Astrocyte (in vitro differentiated cells and primary cell): ENCODE measurements at regions not wholly inside any gene's neighbourhood (a gene's known extent, or its start where the extent isn't known, plus 50 kb on each side); places are given as distances from the start of the nearest gene placed in this dataset.

ENCODE experiments used
- DNase-seq: peaks from one replicate; pipeline ENCODE4 v3.0.0-alpha.2; 2010; ENCODE audit warnings: low read depth
- FAIRE-seq: peaks from 2 replicates; lab custom pipeline; 2011; peaks lifted over from hg19 to GRCh38; lab: Jason Lieb, UNC
- H2AFZ ChIP-seq: 2 replicates; pipeline ENCODE4 v1.6.0; 2012; ENCODE audit warnings: low read depth, low read length, inconsistent platforms
- H3K27ac ChIP-seq: 2 replicates; pipeline ENCODE4 v1.5.1; 2011; ENCODE audit warnings: low read depth, low read length, inconsistent platforms
- H3K27me3 ChIP-seq: 2 replicates; pipeline ENCODE4 v1.6.0; 2011; ENCODE audit warnings: low read length, inconsistent platforms; ENCODE audit not compliant: insufficient read depth
- H3K36me3 ChIP-seq: 2 replicates; pipeline ENCODE4 v1.5.1; 2011; ENCODE audit warnings: low read length, inconsistent platforms; ENCODE audit not compliant: insufficient read depth
- H3K4me1 ChIP-seq: 2 replicates; pipeline ENCODE4 v1.5.1; 2011; ENCODE audit warnings: low read length, inconsistent platforms; ENCODE audit not compliant: insufficient read depth
- H3K4me2 ChIP-seq: 2 replicates; pipeline ENCODE4 v1.6.0; 2012; ENCODE audit warnings: low read length, inconsistent platforms
- H3K4me3 ChIP-seq: 2 replicates; pipeline ENCODE4 v1.5.1; 2011; ENCODE audit warnings: low read depth, mild to moderate bottlenecking, low read length, inconsistent platforms; ENCODE audit not compliant: insufficient read depth
- H3K79me2 ChIP-seq: 2 replicates; pipeline ENCODE4 v1.6.0; 2012; ENCODE audit warnings: mild to moderate bottlenecking, low read length, inconsistent platforms; ENCODE audit not compliant: insufficient read depth
- H3K9ac ChIP-seq: 2 replicates; pipeline ENCODE4 v1.6.0; 2012; ENCODE audit warnings: mild to moderate bottlenecking, low read length, inconsistent platforms
- H3K9me3 ChIP-seq: 2 replicates; pipeline ENCODE4 v1.5.1; 2012; ENCODE audit warnings: low read depth, mild to moderate bottlenecking, low read length, inconsistent platforms; ENCODE audit not compliant: insufficient read depth
- H4K20me1 ChIP-seq: 2 replicates; pipeline ENCODE4 v1.6.0; 2012; ENCODE audit warnings: low read length, inconsistent platforms; ENCODE audit not compliant: insufficient read depth
- H3K27ac Mint-ChIP-seq: one replicate; pipeline ENCODE4 v1.8.0; 2021; ENCODE audit warnings: mild to moderate bottlenecking, mixed read lengths; ENCODE audit not compliant: unreplicated experiment
- H3K27me3 Mint-ChIP-seq: one replicate; pipeline ENCODE4 v1.8.0; 2021; ENCODE audit warnings: low read depth, mixed read lengths; ENCODE audit not compliant: unreplicated experiment
- H3K36me3 Mint-ChIP-seq: one replicate; pipeline ENCODE4 v1.8.0; 2021; ENCODE audit warnings: low read depth, mixed read lengths; ENCODE audit not compliant: unreplicated experiment
- H3K4me1 Mint-ChIP-seq: one replicate; pipeline ENCODE4 v1.8.0; 2021; ENCODE audit warnings: low read depth, mixed read lengths; ENCODE audit not compliant: unreplicated experiment
- H3K4me3 Mint-ChIP-seq: one replicate; pipeline ENCODE4 v1.8.0; 2021; ENCODE audit warnings: mild to moderate bottlenecking, moderate library complexity, mixed read lengths; ENCODE audit not compliant: unreplicated experiment
- H3K9me3 Mint-ChIP-seq: one replicate; pipeline ENCODE4 v1.8.0; 2021; ENCODE audit warnings: mild to moderate bottlenecking, mixed read lengths; ENCODE audit not compliant: unreplicated experiment
- EZH2 ChIP-seq: IDR thresholded peaks from 2 replicates; pipeline ENCODE4 v1.6.1; 2012; ENCODE audit warnings: mild to moderate bottlenecking, low read length, inconsistent platforms; ENCODE audit not compliant: insufficient read depth
- TF ChIP-seq, protein P1 (sequence below): IDR thresholded peaks from 2 replicates; pipeline ENCODE4 v1.5.1; 2011; ENCODE audit warnings: low read depth, mild to moderate bottlenecking, inconsistent platforms, low read length, moderate library complexity; ENCODE audit not compliant: insufficient read depth

DNA sequence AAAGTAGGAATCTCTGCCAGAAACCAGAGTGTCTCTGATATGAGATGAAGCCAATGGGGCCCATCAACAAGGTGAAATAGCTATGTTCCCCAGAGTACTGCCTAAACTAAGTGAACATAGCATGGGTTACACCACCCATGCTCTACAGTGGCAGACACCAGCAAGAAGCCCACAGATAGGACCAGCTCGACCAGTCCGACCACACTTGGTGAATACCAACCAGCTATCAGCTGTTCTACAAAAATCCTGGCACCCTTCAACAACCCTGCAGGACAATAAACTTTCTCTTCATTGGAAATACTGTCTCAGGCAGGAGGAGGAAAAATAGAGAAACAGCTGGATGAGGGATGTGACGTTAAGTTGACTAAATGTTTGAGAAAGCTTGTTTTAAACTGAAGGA is 311.4 kb downstream of the EPM2A start:
- Mint-ChIP-seq H3K9me3 (no peaks in the 10 kb centered on the region), H3K4me3 (no peak overlapping the region), H3K36me3 (no peaks in the 10 kb centered on the region), H3K4me1 (no peaks in the 10 kb centered on the region), H3K27ac (no peak overlapping the region), H3K27me3 (no peaks in the 10 kb centered on the region)
- no peaks in the 10 kb centered on the region for H3K4me1 ChIP-seq
- H3K4me3 ChIP-seq = no peak overlapping the region
- no peak overlapping the region for H3K4me2 ChIP-seq
- no peaks in the 10 kb centered on the region for H4K20me1 ChIP-seq
- DNase-seq (no peak), FAIRE-seq (no peak)
- H3K9ac ChIP-seq = no peak overlapping the region
- no peaks in the 10 kb centered on the region for H3K36me3 ChIP-seq
- no peak for TF ChIP-seq EZH2
- TF ChIP-seq, protein P1, sequence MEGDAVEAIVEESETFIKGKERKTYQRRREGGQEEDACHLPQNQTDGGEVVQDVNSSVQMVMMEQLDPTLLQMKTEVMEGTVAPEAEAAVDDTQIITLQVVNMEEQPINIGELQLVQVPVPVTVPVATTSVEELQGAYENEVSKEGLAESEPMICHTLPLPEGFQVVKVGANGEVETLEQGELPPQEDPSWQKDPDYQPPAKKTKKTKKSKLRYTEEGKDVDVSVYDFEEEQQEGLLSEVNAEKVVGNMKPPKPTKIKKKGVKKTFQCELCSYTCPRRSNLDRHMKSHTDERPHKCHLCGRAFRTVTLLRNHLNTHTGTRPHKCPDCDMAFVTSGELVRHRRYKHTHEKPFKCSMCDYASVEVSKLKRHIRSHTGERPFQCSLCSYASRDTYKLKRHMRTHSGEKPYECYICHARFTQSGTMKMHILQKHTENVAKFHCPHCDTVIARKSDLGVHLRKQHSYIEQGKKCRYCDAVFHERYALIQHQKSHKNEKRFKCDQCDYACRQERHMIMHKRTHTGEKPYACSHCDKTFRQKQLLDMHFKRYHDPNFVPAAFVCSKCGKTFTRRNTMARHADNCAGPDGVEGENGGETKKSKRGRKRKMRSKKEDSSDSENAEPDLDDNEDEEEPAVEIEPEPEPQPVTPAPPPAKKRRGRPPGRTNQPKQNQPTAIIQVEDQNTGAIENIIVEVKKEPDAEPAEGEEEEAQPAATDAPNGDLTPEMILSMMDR = no peak
- H3K9me3 ChIP-seq = no peaks in the 10 kb centered on the region
- H3K27me3 ChIP-seq = no peaks in the 10 kb centered on the region
- H3K27ac ChIP-seq = no peak overlapping the region
- no peaks in the 10 kb centered on the region for H3K79me2 ChIP-seq
- H2AFZ ChIP-seq = no peak overlapping the region

GRCh38 chr6:145427232-145427631 is 308.1 kb downstream of the EPM2A start:
- H3K36me3 ChIP-seq = no peaks in the 10 kb centered on the region
- no peak for TF ChIP-seq EZH2
- Mint-ChIP-seq H3K9me3 (no peaks in the 10 kb centered on the region), H3K27me3 (no peaks in the 10 kb centered on the region), H3K4me3 (no peak overlapping the region), H3K4me1 (no peaks in the 10 kb centered on the region), H3K27ac (no peak overlapping the region), H3K36me3 (no peaks in the 10 kb centered on the region)
- no peak overlapping the region for H3K4me2 ChIP-seq
- H2AFZ ChIP-seq = no peak overlapping the region
- H3K4me3 ChIP-seq = no peak overlapping the region
- no peaks in the 10 kb centered on the region for H4K20me1 ChIP-seq
- FAIRE-seq (no peak), DNase-seq (no peak)
- no peak overlapping the region for H3K9ac ChIP-seq
- H3K27ac ChIP-seq = no peak overlapping the region
- H3K79me2 ChIP-seq = no peaks in the 10 kb centered on the region
- H3K9me3 ChIP-seq = no peaks in the 10 kb centered on the region
- H3K27me3 ChIP-seq = no peaks in the 10 kb centered on the region
- H3K4me1 ChIP-seq = no peaks in the 10 kb centered on the region

GRCh38 chr6:145428706-145429105 is 306.6 kb downstream of the EPM2A start:
- H4K20me1 ChIP-seq = no peaks in the 10 kb centered on the region
- TF ChIP-seq EZH2 = no peak
- TF ChIP-seq, protein P1 = no peak
- no peak overlapping the region for H3K4me3 Mint-ChIP-seq
- no peaks in the 10 kb centered on the region for H3K4me1 Mint-ChIP-seq
- DNase-seq (peak; percentile 6), FAIRE-seq (no peak)
- no peak overlapping the region for H3K27ac Mint-ChIP-seq
- no peaks in the 10 kb centered on the region for H3K36me3 Mint-ChIP-seq
- no peak overlapping the region for H3K4me2 ChIP-seq
- no peaks in the 10 kb centered on the region for H3K27me3 Mint-ChIP-seq
- H3K27me3 ChIP-seq = no peaks in the 10 kb centered on the region
- no peaks in the 10 kb centered on the region for H3K9me3 ChIP-seq
- H3K9ac ChIP-seq = no peak overlapping the region
- no peaks in the 10 kb centered on the region for H3K36me3 ChIP-seq
- no peak overlapping the region for H3K4me3 ChIP-seq
- H3K9me3 Mint-ChIP-seq = no peaks in the 10 kb centered on the region
- no peak overlapping the region for H2AFZ ChIP-seq
- H3K79me2 ChIP-seq = no peaks in the 10 kb centered on the region
- H3K27ac ChIP-seq = no peak overlapping the region
- H3K4me1 ChIP-seq = no peaks in the 10 kb centered on the region
